ENCODE measurements at regions not wholly inside any gene's neighbourhood (a gene's known extent, or its start where the extent isn't known, plus 50 kb on each side); places are given as distances from the start of the nearest gene placed in this dataset.
"Not testable (repeated sequence)": the region's sequence is repeated elsewhere in the genome, so short reads cannot be mapped to it uniquely, and the experiment has no call there.

DNA sequence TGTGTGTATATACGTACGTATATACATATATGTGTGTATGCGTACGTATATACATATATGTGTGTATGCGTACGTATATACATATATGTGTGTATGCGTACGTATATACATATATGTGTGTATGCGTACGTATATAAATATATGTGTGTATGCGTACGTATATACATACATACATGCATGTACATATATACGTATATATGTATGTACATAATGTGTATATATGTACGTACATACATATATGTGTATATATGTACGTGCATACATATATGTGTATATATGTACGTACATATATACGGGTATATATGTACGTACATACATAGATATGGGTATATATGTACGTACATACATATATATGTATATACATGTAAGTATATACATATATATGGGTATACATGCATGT, 332.1 kb downstream of the CRPPA start:
- no TSS peak for BruUV-seq (replicated peaks)
- intact Hi-C loops (cut with micrococcal nuclease), result loop anchor here (10.0 kb wide), 1 partner anchor 336 kb away; the partner anchor contains the start of gene CRPPA
- CTCF ChIA-PET, result interaction anchor here (0.6 to 2.3 kb wide), 8 partner anchors 9 to 761 kb away, joined by 3 to 11 read pairs (median 4); no protein-coding TSS in a partner anchor
- no peaks in the 10 kb centered on the region for H3K9me3 Mint-ChIP-seq (ENCODE audit: unreplicated experiment)
- peaks cover 19% of the 10 kb centered on the region for H3K4me1 Mint-ChIP-seq (ENCODE audit: insufficient read depth, unreplicated experiment)
- no peak overlapping the region for H3K4me3 Mint-ChIP-seq (ENCODE audit: unreplicated experiment)
- POLR2A ChIA-PET, result interaction anchor here (1.0 kb wide), 1 partner anchor 9 kb away, joined by 3 read pairs; no protein-coding TSS in a partner anchor
- H3K36me3 Mint-ChIP-seq (ENCODE audit: insufficient read depth, unreplicated experiment), result peaks cover 4% of the 10 kb centered on the region
- H3K27me3 Mint-ChIP-seq (ENCODE audit: insufficient read depth, unreplicated experiment), result no peaks in the 10 kb centered on the region
- no peak for DNase-seq (ENCODE audit: unreplicated experiment)
- H3K27ac Mint-ChIP-seq (ENCODE audit: low read depth, unreplicated experiment), result no peak overlapping the region
- TF ChIP-seq CTCF (IDR thresholded peaks at IDR 0.05; ENCODE audit: unreplicated experiment), result no peak

DNA sequence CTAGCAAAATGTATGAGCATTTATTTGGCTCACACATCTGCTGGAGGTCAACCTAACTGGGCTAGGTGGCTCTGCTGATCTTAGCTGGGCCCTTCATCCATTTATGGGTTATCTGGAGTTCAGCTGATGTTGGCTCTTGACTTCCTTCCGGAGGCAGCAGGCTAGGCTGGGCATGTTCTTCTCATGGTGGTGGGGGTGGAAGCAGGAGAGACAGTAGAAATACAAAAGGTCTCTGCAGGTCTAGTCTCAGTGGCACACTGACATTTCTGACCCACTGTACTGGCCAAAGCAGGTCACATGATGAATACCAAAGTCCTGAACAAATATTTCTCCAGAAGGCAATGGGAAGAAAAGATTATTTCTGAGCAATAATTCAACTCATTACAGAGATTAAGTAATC, 334.6 kb downstream of the CRPPA start:
- peaks cover 4% of the 10 kb centered on the region for H3K36me3 Mint-ChIP-seq (ENCODE audit: insufficient read depth, unreplicated experiment)
- CTCF ChIA-PET, result no interaction called here
- BruUV-seq (replicated peaks), result no TSS peak
- no peak overlapping the region for H3K4me3 Mint-ChIP-seq (ENCODE audit: unreplicated experiment)
- no peaks in the 10 kb centered on the region for H3K9me3 Mint-ChIP-seq (ENCODE audit: unreplicated experiment)
- intact Hi-C loops (cut with micrococcal nuclease), result loop anchor here (10.0 kb wide), 1 partner anchor 338 kb away; the partner anchor contains the start of gene CRPPA
- POLR2A ChIA-PET, result no interaction called here
- no peak for DNase-seq (ENCODE audit: unreplicated experiment)
- H3K27me3 Mint-ChIP-seq (ENCODE audit: insufficient read depth, unreplicated experiment), result no peaks in the 10 kb centered on the region
- peaks cover 25% of the 10 kb centered on the region for H3K4me1 Mint-ChIP-seq (ENCODE audit: insufficient read depth, unreplicated experiment)
- no peak overlapping the region for H3K27ac Mint-ChIP-seq (ENCODE audit: low read depth, unreplicated experiment)
- no peak for TF ChIP-seq CTCF (IDR thresholded peaks at IDR 0.05; ENCODE audit: unreplicated experiment)

GRCh38 chr7:16085780-16086179, 335.6 kb downstream of the CRPPA start:
- H3K27ac Mint-ChIP-seq (ENCODE audit: low read depth, unreplicated experiment); H3K9me3 Mint-ChIP-seq (ENCODE audit: unreplicated experiment); DNase-seq (ENCODE audit: unreplicated experiment); BruUV-seq (replicated peaks); H3K36me3 Mint-ChIP-seq (ENCODE audit: insufficient read depth, unreplicated experiment); H3K4me3 Mint-ChIP-seq (ENCODE audit: unreplicated experiment); H3K27me3 Mint-ChIP-seq (ENCODE audit: insufficient read depth, unreplicated experiment): not testable (repeated sequence)
- intact Hi-C loops (cut with micrococcal nuclease), result loop anchor here (10.0 kb wide), 1 partner anchor 339 kb away; the partner anchor contains the start of gene CRPPA
- ChIA-PET CTCF (interaction anchor here (3.1 kb wide), 1 partner anchor 12 kb away, joined by 16 read pairs; no protein-coding TSS in a partner anchor), POLR2A (interaction anchor here (0.7 kb wide), 1 partner anchor 628 kb away, joined by 3 read pairs; no protein-coding TSS in a partner anchor)
- H3K4me1 Mint-ChIP-seq (ENCODE audit: insufficient read depth, unreplicated experiment), result peaks cover 25% of the 10 kb centered on the region

DNA sequence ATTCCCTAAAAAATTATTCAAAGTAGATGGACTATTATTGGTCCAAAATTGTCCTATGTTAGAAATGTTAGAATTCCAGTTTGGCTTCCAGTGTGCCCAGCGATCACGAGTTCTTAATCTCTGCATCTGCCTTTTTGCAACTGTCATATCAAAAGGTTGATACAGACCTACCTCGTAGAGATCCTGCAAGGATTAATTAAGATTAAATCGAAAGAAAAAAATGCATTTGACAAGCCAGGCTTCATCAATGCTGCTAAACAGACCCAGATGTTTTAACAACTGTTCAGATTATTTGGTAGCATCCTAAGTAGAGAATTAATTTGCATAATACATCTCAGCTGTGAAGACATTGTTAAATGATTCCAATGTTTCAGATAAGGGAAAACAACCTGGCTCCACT, 336.5 kb downstream of the CRPPA start:
- no TSS peak for BruUV-seq (replicated peaks)
- H3K4me3 Mint-ChIP-seq (ENCODE audit: unreplicated experiment), result no peak overlapping the region
- TF ChIP-seq CTCF (IDR thresholded peaks at IDR 0.05; ENCODE audit: unreplicated experiment), result no peak
- H3K36me3 Mint-ChIP-seq (ENCODE audit: insufficient read depth, unreplicated experiment), result peaks cover 4% of the 10 kb centered on the region
- H3K27ac Mint-ChIP-seq (ENCODE audit: low read depth, unreplicated experiment), result no peak overlapping the region
- intact Hi-C loops (cut with micrococcal nuclease), result loop anchor here (10.0 kb wide), 1 partner anchor 340 kb away; the partner anchor contains the start of gene CRPPA
- no peaks in the 10 kb centered on the region for H3K27me3 Mint-ChIP-seq (ENCODE audit: insufficient read depth, unreplicated experiment)
- no peak for DNase-seq (ENCODE audit: unreplicated experiment)
- POLR2A ChIA-PET, result interaction anchor here (0.7 kb wide), 1 partner anchor 627 kb away, joined by 3 read pairs; no protein-coding TSS in a partner anchor
- no peaks in the 10 kb centered on the region for H3K9me3 Mint-ChIP-seq (ENCODE audit: unreplicated experiment)
- peaks cover 28% of the 10 kb centered on the region for H3K4me1 Mint-ChIP-seq (ENCODE audit: insufficient read depth, unreplicated experiment)
- CTCF ChIA-PET, result interaction anchor here (0.9 to 3.1 kb wide), 3 partner anchors 9 to 15 kb away, joined by 3 to 16 read pairs (median 6); no protein-coding TSS in a partner anchor
